CD14-positive monocyte (primary cell): ENCODE measurements at regions not wholly inside any gene's neighbourhood (a gene's known extent, or its start where the extent isn't known, plus 50 kb on each side); places are given as distances from the start of the nearest gene placed in this dataset.

Experiments used
- DNase-seq, 3 donors: peaks; one replicate each; pipeline ENCODE4 v3.0.0-alpha.2; 2011 to 2022
- H2AFZ ChIP-seq: 2 replicates; pipeline ENCODE4 v1.6.0; 2012; ENCODE audit warnings: mild to moderate bottlenecking, low read depth, low read length, inconsistent platforms; ENCODE audit not compliant: insufficient read depth, poor library complexity, severe bottlenecking
- H3K27ac ChIP-seq, 2 donors: 1 replicate in 1 of 2; 2 replicates in 1 of 2; pipeline ENCODE4 v1.5.1; 2012 to 2013; ENCODE audit warnings: low read length in 2 of 2, control low read depth in 1 of 2, inconsistent platforms in 1 of 2, low read depth in 1 of 2, mild to moderate bottlenecking in 1 of 2
- H3K27me3 ChIP-seq, 2 donors: one replicate each; pipeline versions ENCODE4 v1.6.0 to v1.6.1; 2011 to 2013; ENCODE audit warnings: low read length in 2 of 2; ENCODE audit not compliant: control insufficient read depth in 2 of 2, insufficient read depth in 2 of 2
- H3K36me3 ChIP-seq, 2 donors: replicated peaks in 1 of 2; 1 replicate in 1 of 2; 2 replicates in 1 of 2; pipeline versions ENCODE4 v1.5.1 to v1.6.1; 2012 to 2013; ENCODE audit warnings: low read length in 2 of 2, control low read depth in 1 of 2, inconsistent platforms in 1 of 2, mild to moderate bottlenecking in 1 of 2; ENCODE audit not compliant: insufficient read depth in 2 of 2, control insufficient read depth in 1 of 2
- H3K4me1 ChIP-seq, 2 donors: 1 replicate in 1 of 2; 2 replicates in 1 of 2; pipeline versions ENCODE4 v1.5.1 to v1.6.1; 2012 to 2013; ENCODE audit warnings: low read length in 2 of 2, control low read depth in 1 of 2, inconsistent platforms in 1 of 2, mild to moderate bottlenecking in 1 of 2, moderate library complexity in 1 of 2; ENCODE audit not compliant: insufficient read depth in 2 of 2, control insufficient read depth in 1 of 2
- H3K4me2 ChIP-seq: replicated peaks from 2 replicates; pipeline ENCODE3; 2012; ENCODE audit warnings: low read length, moderate library complexity, mild to moderate bottlenecking; ENCODE audit not compliant: poor library complexity, severe bottlenecking; ENCODE audit errors: extremely low read depth
- H3K4me3 ChIP-seq, 3 experiments: fragments of 200-600 bp in 1 of 3; sonication (generic) in 1 of 3; replicated peaks in 1 of 3; 1 replicate in 2 of 3; 2 replicates in 1 of 3; pipeline ENCODE4 v1.5.1; 2011 to 2013; ENCODE audit warnings: low read length in 3 of 3, mild to moderate bottlenecking in 3 of 3, control low read depth in 2 of 3, low read depth in 2 of 3, inconsistent platforms in 1 of 3, moderate library complexity in 1 of 3
- H3K79me2 ChIP-seq: 2 replicates; pipeline ENCODE4 v1.6.0; 2012; ENCODE audit warnings: mild to moderate bottlenecking, control low read depth, inconsistent platforms, low read length, moderate library complexity; ENCODE audit not compliant: insufficient read depth
- H3K9ac ChIP-seq: 2 replicates; pipeline ENCODE4 v1.6.0; 2017; ENCODE audit warnings: low read length, mild to moderate bottlenecking; ENCODE audit not compliant: insufficient read depth, poor library complexity, severe bottlenecking
- H3K9me3 ChIP-seq, 2 donors: replicated peaks in 1 of 2; 1 replicate in 1 of 2; 2 replicates in 1 of 2; pipeline versions ENCODE4 v1.5.1 to v1.6.1; 2012 to 2013; ENCODE audit warnings: low read length in 2 of 2, control low read depth in 1 of 2; ENCODE audit not compliant: control insufficient read depth in 1 of 2, insufficient read depth in 1 of 2
- H4K20me1 ChIP-seq: 2 replicates; pipeline ENCODE4 v1.6.0; 2012; ENCODE audit warnings: mild to moderate bottlenecking, low read length, control low read depth, moderate library complexity; ENCODE audit not compliant: insufficient read depth
- H3K27ac Mint-ChIP-seq, 7 donors: one replicate each; pipeline ENCODE4 v1.8.0; 2020; ENCODE audit warnings: mild to moderate bottlenecking in 7 of 7, mixed read lengths in 7 of 7, moderate library complexity in 6 of 7, inconsistent platforms in 2 of 7
- H3K27me3 Mint-ChIP-seq, 3 donors: one replicate each; pipeline ENCODE4 v1.8.0; 2021 to 2022; ENCODE audit warnings: low read depth in 3 of 3, mild to moderate bottlenecking in 3 of 3, mixed read lengths in 3 of 3, moderate library complexity in 3 of 3, inconsistent platforms in 1 of 3
- H3K36me3 Mint-ChIP-seq, 2 donors: one replicate each; pipeline ENCODE4 v1.8.0; 2020; ENCODE audit warnings: mixed read lengths in 2 of 2, inconsistent platforms in 1 of 2, mild to moderate bottlenecking in 1 of 2
- H3K4me1 Mint-ChIP-seq: one replicate; pipeline ENCODE4 v1.8.0; 2020; ENCODE audit warnings: mild to moderate bottlenecking, mixed read lengths
- H3K4me3 Mint-ChIP-seq, 2 donors: one replicate each; pipeline ENCODE4 v1.8.0; 2020; ENCODE audit warnings: mild to moderate bottlenecking in 2 of 2, mixed read lengths in 2 of 2, moderate library complexity in 1 of 2
- H3K9me3 Mint-ChIP-seq, 7 donors: one replicate each; pipeline ENCODE4 v1.8.0; 2020 to 2022; ENCODE audit warnings: mixed read lengths in 7 of 7, mild to moderate bottlenecking in 6 of 7, moderate library complexity in 6 of 7, inconsistent platforms in 2 of 7
- CTCF ChIP-seq: fragments of 200-600 bp; IDR thresholded peaks from one replicate; pipeline ENCODE4 v1.8.0; 2022; ENCODE audit warnings: antibody characterized with exemption, mild to moderate bottlenecking
- WGBS: methylation state at CpG from one replicate; pipeline ENCODE4 v1.1.5; 2013; ENCODE audit warnings: missing lambda C conversion rate; ENCODE audit not compliant: insufficient coverage; 5-methylcytosine and 5-hydroxymethylcytosine counted together
- intact Hi-C, 2 donors: fragments of 100-400 bp; cut with micrococcal nuclease; formaldehyde crosslinking; loops; one replicate each; pipeline versions ENCODE4 v1.15.0 to v1.15.1; 2023

GRCh38 chr6:153729189-153729588, 309.9 kb upstream of the OPRM1 start:
- Histone ChIP-seq H3K9me3 (peaks cover 0 to 4% of the 10 kb centered on the region in 2 donors), H3K4me1 (no peaks in the 10 kb centered on the region), H3K9ac (no peak overlapping the region), H3K27ac (no peak overlapping the region), H3K4me3 (no peak overlapping the region), H2AFZ (no peak overlapping the region), H3K36me3 (no peaks in the 10 kb centered on the region), H3K27me3 (no peaks in the 10 kb centered on the region), H3K4me2 (no peak overlapping the region), H3K79me2 (no peaks in the 10 kb centered on the region), H4K20me1 (no peaks in the 10 kb centered on the region)
- TF ChIP-seq CTCF, result no peak
- Mint-ChIP-seq H3K9me3 (peaks cover 0 to 4% (median 2%) of the 10 kb centered on the region in 7 donors), H3K36me3 (no peaks in the 10 kb centered on the region), H3K27me3 (no peaks in the 10 kb centered on the region), H3K4me1 (no peaks in the 10 kb centered on the region), H3K27ac (no peak overlapping the region), H3K4me3 (no peak overlapping the region)
- no peak for DNase-seq
- WGBS, result no CpG with 5 or more reads among the region's 2 CpGs
- intact Hi-C loops, result no loop called here

- Mint-ChIP-seq H3K36me3 (no peaks in the 10 kb centered on the region), H3K4me1 (no peaks in the 10 kb centered on the region), H3K27ac (no peak overlapping the region), H3K9me3 (peaks cover 0 to 4% (median 2%) of the 10 kb centered on the region in 7 donors), H3K27me3 (no peaks in the 10 kb centered on the region), H3K4me3 (no peak overlapping the region)
- TF ChIP-seq CTCF, result no peak
- H3K36me3 ChIP-seq, result no peaks in the 10 kb centered on the region
- no peak for DNase-seq
- H3K4me2 ChIP-seq, result no peak overlapping the region
- no peaks in the 10 kb centered on the region for H3K9me3 ChIP-seq
- H2AFZ ChIP-seq, result no peak overlapping the region
- H3K79me2 ChIP-seq, result no peaks in the 10 kb centered on the region
- H3K4me3 ChIP-seq, result no peak overlapping the region
- H3K4me1 ChIP-seq, result no peaks in the 10 kb centered on the region
- no peaks in the 10 kb centered on the region for H4K20me1 ChIP-seq
- intact Hi-C loops, result no loop called here
- H3K27me3 ChIP-seq, result no peaks in the 10 kb centered on the region
- no peak overlapping the region for H3K27ac ChIP-seq
- no peak overlapping the region for H3K9ac ChIP-seq
- WGBS, result no CpG with 5 or more reads among the region's 1 CpG
These were observed 311.2 kb upstream of the OPRM1 start for GRCh38 chr6:153727885-153728284.
